GM18868 (cell line): ENCODE measurements at regions not wholly inside any gene's neighbourhood (a gene's known extent, or its start where the extent isn't known, plus 50 kb on each side); places are given as distances from the start of the nearest gene placed in this dataset.
A peak's percentile ranks its signal among the peaks of the same experiment; 100 is the strongest.

Source experiments
- ATAC-seq: cut with Tn5 transposase; IDR thresholded peaks from one replicate; pipeline ENCODE4 v1.9.1; 2021; ENCODE audit warnings: mild to moderate bottlenecking, moderate library complexity; ENCODE audit not compliant: unreplicated experiment

DNA sequence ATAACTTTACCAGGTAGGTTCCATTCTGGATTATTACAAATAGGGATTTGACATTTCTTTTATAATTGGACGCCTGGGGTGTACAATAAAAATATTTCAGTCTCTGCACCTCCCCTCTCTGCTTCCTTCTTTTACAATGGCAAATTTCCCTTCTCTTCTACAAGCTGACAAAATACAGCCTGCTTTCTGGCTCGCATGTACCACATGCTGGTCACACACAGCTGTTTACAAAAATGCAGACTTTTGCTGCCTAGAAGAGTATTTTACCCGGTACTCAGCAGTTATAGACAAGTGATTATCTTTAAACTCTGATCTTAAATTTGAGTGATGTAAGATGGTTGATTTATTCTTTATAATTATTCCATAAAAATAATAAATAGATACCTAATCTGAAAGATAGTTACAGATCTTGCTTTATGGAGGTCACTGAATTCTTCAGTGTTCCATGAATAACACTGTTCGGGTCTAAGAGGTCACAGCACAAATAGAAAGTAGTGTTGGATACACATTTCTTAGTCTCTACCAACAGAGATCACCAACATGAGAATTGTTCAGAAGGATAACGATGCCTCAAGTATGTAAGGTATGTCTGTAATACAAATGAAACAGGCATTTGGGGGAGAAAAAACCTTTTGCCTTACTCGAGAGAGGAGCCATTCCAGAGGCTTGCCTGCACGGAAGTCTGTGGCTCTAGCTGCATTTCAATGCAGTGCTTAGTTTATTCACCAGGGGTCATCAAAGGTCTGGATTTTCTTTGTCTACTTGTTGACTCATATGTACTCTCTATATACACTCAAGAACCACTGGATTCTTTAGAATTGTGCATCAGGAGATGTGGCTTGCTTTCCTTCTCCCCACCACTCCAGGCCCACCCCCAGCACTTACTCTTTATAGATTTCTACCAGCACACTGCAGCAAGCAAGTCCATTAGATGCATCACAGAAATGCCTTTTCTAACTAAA, 206.6 kb upstream of the RFX3 start:
- peak; percentile 86 for ATAC-seq

DNA sequence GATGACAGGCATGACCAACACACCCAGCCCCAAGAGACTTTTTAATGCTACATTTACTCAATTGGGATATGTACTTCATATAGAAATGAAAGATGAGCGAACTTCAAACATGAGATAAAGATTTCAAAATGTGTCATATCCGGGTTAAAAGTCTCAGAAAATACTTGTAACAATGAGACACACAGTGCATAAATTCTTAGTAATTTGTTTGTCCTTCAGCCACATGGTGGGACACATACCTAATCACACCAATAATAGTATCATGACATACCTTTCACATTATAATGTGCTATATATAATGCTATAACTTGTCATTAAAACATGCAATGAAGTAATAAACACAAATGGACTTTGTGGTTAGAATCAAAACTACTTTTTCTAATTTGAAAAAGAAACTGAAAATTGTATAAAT, 204.7 kb upstream of the RFX3 start:
- ATAC-seq, result peak; percentile 46

DNA sequence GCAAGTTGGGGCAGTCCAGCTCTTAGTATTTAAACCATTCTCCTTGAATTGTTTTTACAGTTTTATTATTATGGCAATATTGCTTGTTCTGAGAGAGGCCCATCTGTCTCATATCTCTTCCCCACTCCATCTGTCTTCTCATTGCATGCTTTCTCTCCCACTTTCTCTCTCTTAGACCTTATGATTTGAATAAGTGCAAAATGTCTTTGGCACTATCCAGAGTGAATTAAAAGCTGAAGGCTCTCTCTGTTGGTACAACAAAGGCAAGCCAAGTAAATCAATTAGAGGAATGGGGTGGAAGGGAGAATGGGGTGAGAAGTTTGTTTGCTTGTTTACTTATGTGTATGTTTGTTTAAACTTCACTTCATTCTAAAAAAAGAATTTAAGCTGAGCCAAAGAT, 195.3 kb upstream of the RFX3 start:
- ATAC-seq, result no peak

DNA sequence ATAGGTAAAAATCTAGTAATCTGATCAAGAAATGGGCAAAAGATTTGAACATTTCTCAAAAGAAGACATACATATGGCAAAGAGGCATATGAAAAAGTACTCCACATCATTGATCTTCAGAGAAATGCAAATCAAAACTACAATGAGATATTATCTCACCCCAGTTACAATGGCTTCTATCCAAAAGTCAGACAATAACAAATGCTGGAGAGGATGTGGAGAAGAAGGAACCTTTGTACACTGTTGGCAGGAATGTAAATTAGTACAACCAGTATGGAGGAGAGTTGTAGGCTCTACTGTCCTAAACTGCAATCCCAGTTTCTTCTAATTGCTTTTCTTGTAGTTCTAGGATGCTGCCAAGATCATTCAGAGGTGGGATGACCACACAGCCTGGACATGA, 193.5 kb upstream of the RFX3 start:
- ATAC-seq, result no peak

DNA sequence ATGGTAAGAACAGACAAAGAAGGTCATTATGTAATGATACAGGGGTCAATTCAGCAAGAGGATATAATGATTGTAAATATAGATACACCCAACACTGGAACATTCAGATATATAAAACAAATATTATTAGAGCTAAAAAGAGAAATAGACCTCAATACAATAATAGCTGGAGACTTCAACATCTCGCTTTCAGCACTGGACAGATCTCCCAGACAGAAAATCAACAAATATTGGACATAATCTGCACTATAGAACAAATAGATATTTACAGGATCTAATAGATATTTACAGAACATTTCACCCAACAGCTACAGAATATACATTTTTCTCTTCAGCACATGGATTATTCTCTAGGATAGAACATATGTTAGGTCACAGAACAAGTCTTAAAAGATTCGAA, 190.6 kb upstream of the RFX3 start:
- ATAC-seq, result no peak

DNA sequence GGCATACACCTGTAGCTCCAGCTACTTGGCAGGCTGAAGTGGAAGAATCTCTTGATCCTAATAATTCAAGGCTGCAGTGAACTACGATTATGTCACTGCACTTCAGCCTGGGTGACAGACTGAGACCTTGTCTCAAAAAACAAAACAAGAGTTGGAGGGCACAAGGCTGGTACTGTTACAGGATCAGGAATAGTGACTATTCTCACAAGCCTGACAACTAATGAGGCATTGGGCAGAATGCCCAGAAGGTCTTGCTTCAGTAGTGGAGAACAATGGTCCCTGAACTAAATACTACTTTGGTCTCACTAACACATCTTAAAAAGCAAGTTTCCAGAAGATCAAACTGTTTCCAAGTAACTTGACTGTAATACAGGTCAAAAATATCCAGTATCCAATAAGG, 182.9 kb upstream of the RFX3 start:
- no peak for ATAC-seq

DNA sequence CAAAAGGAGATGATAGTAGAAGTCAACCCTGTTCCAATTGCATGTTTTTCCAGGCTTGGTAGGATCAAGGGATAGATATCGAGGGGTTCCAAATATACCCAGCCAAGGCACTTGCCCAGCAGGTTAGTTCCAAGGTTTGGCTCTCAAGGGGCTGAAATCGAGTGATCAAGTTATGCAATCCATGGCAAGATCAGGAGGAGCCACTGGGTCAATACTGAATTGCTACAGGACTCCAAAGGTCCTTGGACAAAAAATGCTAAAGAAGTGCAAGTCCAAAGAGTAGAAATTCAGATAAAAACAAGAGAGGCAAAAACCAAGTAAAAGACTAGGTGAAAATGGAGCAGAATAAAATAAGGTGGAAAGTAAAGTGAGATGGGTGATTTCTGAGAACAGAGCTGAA, 179.1 kb upstream of the RFX3 start:
- ATAC-seq, result no peak

DNA sequence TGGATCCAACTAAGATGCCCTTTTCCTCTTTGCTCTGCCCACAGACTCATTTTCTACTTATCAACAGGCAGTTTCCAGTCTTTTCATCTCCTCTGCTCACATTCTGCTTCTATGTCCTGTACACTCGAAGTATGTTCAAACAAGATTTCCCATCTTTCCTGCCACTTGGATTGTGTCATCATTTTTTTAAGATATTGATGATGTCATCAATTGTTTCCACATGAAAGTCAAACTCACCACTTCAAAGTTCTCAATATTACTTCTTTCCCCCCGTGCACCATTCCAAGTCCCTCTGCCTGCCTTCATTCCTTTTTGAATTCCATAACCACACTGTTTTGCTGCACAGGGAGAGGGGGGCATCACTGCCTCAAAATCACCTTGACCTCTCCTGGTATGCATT, 175.0 kb upstream of the RFX3 start:
- ATAC-seq, result no peak

DNA sequence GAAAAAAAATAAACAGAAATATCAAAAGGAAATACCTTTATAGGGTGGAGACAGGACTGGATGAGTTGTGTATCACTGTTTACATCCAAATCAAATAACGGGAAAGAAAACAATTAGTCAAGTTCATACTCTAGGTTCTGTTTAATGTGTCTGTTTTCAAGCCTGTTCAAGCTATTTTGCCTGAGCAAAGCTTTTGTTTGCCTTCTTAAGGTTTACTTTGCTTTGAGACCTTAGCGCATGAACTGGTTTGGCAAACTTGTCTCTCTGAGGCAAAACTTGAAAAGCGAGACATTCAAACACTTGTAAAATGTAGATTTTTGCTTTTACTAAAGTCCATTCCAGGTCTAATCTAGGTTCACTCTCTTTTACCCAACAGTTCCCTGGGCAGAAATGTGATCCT, 174.1 kb upstream of the RFX3 start:
- no peak for ATAC-seq

DNA sequence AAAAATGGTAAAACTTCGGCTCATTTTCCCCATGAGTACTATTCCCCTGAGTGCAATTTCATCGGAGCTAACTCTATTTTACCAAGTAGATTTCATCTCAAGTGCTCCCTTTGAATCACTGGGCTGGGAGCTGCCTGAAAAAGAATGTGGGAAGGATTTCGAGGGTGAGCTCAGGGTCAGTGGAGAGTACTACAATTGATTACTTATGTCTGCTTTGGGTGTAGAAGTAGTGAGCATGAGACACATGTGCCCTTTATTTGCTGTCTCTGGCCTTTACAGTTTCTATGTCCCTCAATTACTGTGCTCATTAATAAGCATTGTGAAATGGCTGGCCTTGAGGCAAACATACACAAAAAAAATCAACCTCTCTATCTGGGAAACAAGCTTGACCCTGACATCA, 172.7 kb upstream of the RFX3 start:
- no peak for ATAC-seq

DNA sequence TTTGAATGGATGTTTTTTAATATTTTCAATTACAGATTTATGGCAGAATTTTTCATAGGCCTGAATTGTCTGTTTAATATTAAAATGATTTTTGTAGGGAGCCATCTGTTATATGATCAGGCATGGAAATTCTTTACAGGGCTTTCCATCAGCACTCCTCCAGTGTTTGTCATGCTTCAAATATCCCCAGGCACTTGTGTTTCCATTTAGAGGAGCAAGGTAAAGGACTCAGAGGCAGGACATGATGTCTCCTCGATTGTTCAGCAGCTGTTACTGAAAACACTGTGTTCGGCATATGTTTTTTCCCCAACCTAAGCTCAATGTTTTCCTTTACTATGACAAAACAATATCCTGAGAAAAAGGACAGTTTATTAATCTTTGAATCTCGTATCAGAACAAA, 172.3 kb upstream of the RFX3 start:
- no peak for ATAC-seq

DNA sequence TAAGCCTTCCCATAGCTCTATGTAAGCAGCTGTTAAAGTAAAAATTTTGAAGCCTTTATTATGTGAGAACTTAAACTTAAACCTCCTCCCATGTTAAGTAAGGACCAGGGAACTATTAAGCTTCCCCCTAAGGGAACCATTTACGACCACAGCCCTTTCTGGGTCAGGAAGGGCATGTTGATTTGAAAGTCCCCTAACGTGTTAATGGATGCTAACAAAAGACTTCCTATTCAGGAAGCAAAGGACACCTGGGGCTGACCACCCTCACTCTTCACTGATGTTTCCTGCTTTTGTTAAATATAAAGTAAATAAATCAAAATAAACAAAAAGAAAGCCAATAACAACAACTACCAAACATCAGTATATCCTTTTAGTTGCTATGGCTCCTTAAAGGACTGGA, 170.6 kb upstream of the RFX3 start:
- ATAC-seq, result no peak

DNA sequence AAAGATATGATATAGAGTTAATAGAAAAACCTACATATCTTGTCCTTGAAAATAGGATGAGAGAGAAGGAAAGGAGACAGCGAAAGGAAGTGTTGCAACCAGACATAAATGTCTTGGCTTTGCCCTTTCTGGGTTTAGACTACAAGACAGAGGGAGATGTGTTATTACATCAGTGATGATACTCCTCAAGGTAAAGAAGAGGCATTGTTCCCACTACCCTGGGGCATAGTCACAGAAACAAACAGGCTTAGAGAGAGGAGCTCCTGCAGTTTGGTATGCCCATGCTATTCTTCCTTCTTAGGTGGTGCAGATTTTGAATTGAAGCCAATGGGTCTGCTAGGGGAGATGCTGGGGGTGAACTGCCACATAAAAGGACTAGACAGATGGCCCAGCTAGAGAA, 166.8 kb upstream of the RFX3 start:
- ATAC-seq, result no peak

DNA sequence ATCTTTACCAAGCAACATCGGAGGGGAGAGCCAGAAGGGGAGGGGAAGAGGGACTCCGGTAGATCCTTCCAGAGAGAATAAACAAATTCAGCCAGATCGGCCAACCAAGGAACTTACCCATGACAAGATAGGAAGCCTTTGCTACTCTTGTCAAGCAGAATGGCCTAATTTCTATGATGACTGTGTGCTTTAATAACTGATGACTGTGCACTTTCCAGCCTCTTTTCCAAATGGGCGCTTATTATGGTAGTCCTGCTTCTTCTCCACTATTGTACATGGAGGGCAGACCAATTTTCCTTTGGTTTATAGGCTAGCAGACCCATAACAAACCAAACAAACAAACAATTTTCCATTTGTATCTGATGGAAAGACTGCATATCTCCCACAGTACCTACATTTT, 163.8 kb upstream of the RFX3 start:
- ATAC-seq, result no peak

DNA sequence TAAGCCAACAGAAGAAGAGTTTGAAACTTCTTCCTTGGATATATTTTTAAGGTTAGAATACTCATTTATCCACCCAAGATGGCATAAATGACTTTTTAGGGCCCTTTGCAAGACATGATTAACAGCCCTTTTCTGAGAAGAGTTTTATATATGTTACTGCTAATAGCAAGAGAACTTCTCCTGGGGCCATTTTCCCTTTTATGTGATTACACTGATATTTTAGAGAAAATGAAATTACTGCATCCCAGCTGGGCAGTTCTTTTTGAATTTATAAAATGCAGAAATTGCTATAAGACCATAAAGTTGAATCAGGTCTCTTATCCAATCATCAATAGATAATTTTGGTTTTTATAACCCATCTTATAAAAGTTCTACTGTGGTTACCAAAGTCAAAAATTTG, 161.3 kb upstream of the RFX3 start:
- ATAC-seq, result no peak

DNA sequence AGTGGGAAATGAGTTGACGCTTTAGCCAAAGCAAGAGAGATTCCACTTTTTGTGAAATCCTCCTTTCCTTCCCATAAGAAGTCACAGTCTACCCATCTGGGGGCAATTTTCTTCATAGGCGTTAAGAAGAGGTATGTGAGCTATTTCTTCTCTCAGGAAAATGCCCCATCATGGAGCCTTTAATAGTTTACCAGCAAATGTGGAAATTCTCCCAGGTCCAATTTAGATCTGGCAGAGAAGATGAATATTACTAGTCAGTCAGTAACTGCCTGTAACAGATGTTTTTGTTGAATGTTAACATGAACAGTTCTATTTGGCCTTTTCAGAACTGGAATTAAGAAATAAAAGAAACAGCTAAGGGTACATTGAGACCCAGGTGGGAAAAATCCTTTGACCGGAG, 156.4 kb upstream of the RFX3 start:
- no peak for ATAC-seq

DNA sequence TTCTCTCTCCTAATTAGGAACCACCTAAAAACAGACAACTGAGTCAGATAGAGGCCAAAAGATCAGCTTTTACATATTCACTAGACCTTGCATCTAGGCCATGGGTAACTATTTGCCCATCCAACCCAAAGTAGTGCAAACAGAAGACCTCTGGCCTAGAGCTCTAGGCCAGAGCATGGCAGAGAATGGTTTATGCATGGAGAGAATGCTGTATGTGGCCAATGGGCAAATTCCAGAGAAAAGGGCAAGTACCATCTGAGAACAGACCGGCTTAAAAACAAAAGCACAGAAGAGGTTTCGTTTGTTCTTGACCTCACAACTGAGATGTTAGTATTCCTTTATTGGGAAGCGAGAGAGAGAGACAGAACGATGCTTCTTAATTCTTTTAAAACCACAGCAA, 151.7 kb upstream of the RFX3 start:
- no peak for ATAC-seq

DNA sequence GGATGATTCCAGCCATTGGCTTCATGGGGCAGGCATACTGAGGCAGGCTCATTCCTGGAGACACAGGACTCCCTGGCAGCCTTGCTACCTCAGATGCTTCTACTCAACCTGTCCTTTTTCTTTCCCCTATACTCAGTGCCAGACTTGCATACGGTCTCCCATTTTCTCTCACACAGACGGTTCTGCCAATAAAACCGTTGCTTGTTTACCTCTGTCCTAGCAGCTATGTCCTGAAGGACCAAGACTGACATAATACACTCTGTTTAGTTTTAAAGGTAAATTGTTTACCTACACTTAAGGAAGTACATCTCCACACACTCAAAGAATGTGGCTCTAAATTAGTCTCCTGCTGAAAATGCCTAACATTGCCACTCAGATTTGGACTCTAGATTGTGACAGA, 151.0 kb upstream of the RFX3 start:
- ATAC-seq, result no peak

DNA sequence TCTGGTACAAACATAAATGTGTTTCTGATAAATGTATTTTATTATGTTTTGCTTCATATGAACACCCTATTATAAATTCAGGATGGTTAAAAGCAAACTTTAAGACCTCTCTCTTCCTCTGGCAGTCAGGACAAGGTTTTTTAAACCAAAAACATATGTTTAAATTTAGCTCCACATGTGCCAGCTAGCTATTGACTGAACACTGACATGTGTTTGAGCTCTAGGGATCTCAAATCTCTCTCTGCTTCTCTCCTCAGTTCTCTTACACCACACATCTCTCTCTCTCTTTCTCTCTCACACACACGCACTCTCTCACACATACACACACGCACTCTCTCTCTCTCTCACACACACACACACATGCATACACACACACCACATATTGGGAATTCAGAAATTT, 150.1 kb upstream of the RFX3 start:
- no peak for ATAC-seq

DNA sequence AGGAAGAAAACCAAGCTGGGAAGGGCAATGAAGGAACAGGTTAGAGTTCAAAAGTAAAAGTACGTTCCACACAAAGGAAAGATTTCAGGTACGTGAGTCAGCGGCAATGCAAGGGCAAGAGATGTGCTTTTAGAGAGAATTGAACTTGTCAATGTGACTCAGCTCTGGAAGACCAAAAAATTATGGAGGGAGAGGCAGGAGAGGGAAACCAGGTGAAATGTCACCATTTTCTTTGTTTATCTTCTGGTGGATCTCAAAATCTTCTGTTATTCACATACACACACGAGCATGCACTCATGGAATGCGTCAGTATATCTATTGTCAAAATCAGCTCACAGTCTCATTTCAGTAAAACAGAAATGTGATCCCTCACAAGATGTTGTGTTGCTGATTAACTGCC, 148.8 kb upstream of the RFX3 start:
- ATAC-seq, result no peak

DNA sequence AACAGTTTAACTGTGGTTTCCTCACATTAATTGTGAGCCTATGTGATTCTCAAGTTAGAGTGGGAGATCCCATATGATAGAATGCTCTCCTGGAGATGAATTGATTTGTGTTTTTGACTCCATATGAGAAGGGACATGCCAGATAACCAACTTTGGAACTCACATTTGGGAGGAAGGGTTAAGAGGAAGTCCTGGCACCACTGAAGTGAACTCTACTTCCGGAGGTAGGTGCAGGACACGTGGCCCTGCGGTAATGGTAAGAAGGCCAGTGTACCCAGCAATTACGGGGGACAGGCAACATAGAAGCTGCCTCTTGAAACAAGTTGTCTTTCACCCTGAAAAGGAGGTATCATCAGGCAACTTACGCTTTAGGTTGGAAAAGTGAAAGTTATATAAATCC, 146.6 kb upstream of the RFX3 start:
- ATAC-seq, result no peak

DNA sequence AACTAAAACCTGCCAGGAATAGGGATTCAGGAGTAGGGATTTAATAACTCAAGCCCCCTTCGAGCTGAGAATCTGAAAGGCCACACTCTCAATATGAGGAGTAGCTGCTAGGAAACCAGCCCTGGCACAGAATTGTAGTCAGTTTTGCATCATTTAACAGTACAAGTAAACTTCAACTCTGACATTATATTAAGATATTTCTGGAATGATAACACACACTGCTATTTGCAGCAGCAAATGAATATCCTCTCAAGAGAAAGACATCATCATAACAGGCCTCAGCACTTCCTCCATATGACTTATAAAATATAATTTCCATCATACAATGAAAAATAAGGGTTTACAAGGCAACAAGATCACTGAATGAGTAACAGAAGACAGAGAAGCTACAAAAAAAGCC, 138.2 kb upstream of the RFX3 start:
- no peak for ATAC-seq

DNA sequence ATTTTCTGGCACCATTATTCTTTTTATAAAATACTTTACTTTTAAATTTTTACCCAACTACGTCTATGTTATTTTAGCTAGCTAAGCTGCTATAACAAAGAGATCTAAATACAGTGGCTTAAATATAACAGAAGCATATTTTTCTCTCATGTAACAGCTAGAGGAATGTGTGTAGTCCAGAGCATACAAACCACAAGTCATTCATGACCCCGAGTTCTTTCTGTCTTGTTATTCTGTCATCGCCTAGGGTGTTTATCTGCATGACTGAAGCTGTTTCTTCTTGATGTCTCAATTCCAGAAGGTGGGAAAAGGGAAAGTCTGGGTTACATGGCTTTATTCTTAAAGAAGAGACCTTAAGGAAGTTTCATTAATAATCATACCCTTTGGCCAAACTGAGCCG, 136.9 kb upstream of the RFX3 start:
- no peak for ATAC-seq
